ENCODE measurements at regions not wholly inside any gene's neighbourhood (a gene's known extent, or its start where the extent isn't known, plus 50 kb on each side); places are given as distances from the start of the nearest gene placed in this dataset.

DNA sequence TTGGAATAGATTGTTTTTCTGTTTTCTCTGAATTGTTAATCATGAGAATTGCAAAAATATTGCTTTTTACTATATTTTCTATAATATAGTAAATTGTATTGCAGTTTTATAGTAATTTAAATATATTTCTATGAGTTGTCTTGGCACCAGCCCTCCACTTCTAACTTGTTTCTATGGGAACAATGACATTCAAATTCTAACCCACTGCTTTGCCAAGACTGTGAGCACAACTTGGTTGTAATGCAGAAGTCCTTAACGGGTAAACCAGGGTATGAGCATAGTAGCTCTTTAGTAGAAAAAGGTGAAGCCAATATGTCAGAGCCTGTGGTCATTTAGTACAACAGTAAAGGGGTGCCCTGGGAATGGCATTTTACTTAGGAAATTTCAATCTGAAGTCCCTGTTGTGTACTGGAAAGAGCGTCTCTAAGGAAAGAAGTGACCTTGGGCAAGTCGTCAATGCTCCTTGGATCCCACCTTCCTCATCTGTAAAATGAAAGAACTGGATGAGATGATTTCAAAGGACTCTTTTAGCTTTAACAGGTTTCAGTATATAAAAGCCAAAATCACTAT is 283.3 kb downstream of the ATP23 start:
- H3K4me3 ChIP-seq (ENCODE audit: low read length) = no peak overlapping the region
- H3K27ac ChIP-seq (ENCODE audit: low read depth, low read length) = no peak overlapping the region
- H3F3A ChIP-seq (ENCODE audit: control insufficient read depth, insufficient read depth) = no peaks in the 10 kb centered on the region
- H3K9me3 ChIP-seq (ENCODE audit: control insufficient read depth, insufficient read depth, low read length) = no peaks in the 10 kb centered on the region
- TF ChIP-seq EZH2phosphoT487 (IDR thresholded peaks at IDR 0.05; ENCODE audit: borderline replicate concordance, low read length) (no peak), CTCF (IDR thresholded peaks at IDR 0.05; ENCODE audit: low read depth, low read length, poor library complexity, severe bottlenecking) (no peak)
- H3K79me2 ChIP-seq (ENCODE audit: control insufficient read depth, low read length) = no peaks in the 10 kb centered on the region
- H3K27me3 ChIP-seq (ENCODE audit: control insufficient read depth, low read length) = peaks cover 3% of the 10 kb centered on the region; the same call in 1 of the 2 replicates
- H3K9me2 ChIP-seq (replicated peaks; ENCODE audit: control insufficient read depth, low read length) = no peaks in the 10 kb centered on the region
- H3K36me3 ChIP-seq (ENCODE audit: control insufficient read depth, low read length) = no peaks in the 10 kb centered on the region
- H3K4me1 ChIP-seq (ENCODE audit: control insufficient read depth, low read length) = no peaks in the 10 kb centered on the region
- H3K4me2 ChIP-seq (ENCODE audit: low read length) = no peak overlapping the region
- H4K20me1 ChIP-seq (ENCODE audit: control insufficient read depth, insufficient read depth, low read depth, low read length) = no peaks in the 10 kb centered on the region

GRCh38 chr12:58225203-58225877 is 284.0 kb downstream of the ATP23 start:
- Histone ChIP-seq H3K27ac (ENCODE audit: low read depth, low read length) (no peak overlapping the region), H3K27me3 (ENCODE audit: control insufficient read depth, low read length) (peaks cover 3% of the 10 kb centered on the region; the same call in 1 of the 2 replicates), H3K4me2 (ENCODE audit: low read length) (no peak overlapping the region), H3K36me3 (ENCODE audit: control insufficient read depth, low read length) (no peaks in the 10 kb centered on the region), H3K4me1 (ENCODE audit: control insufficient read depth, low read length) (no peaks in the 10 kb centered on the region), H3K9me3 (ENCODE audit: control insufficient read depth, insufficient read depth, low read length) (no peaks in the 10 kb centered on the region), H4K20me1 (ENCODE audit: control insufficient read depth, insufficient read depth, low read depth, low read length) (no peaks in the 10 kb centered on the region), H3K79me2 (ENCODE audit: control insufficient read depth, low read length) (no peaks in the 10 kb centered on the region), H3K4me3 (ENCODE audit: low read length) (no peak overlapping the region), H3K9me2 (replicated peaks; ENCODE audit: control insufficient read depth, low read length) (no peaks in the 10 kb centered on the region), H3F3A (ENCODE audit: control insufficient read depth, insufficient read depth) (no peaks in the 10 kb centered on the region)
- TF ChIP-seq EZH2phosphoT487 (IDR thresholded peaks at IDR 0.05; ENCODE audit: borderline replicate concordance, low read length) = no peak
- no peak for TF ChIP-seq CTCF (IDR thresholded peaks at IDR 0.05; ENCODE audit: low read depth, low read length, poor library complexity, severe bottlenecking)

DNA sequence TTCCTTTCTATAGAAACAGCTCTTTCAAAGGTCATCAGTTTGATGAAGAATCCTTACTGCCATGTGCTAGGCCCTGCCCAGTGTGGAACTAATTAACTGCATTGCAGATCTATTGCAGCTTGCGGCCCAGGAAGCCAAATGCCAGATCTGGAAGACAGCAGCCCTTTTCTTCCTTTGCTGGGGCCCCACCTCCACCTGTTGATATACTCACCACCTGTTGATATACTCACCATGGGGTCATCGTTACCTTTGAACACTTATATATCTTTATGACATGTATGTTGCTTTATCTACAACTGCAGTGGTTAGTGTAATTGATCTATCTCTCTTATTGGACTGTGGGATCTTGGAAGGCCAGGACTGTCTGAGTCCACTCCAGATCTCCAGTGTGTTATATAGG is 292.5 kb downstream of the ATP23 start:
- H3K4me2 ChIP-seq (ENCODE audit: low read length) = no peak overlapping the region
- no peaks in the 10 kb centered on the region for H3K79me2 ChIP-seq (ENCODE audit: control insufficient read depth, low read length)
- no peak overlapping the region for H3K27ac ChIP-seq (ENCODE audit: low read depth, low read length)
- no peaks in the 10 kb centered on the region for H3K4me1 ChIP-seq (ENCODE audit: control insufficient read depth, low read length)
- no peaks in the 10 kb centered on the region for H3F3A ChIP-seq (ENCODE audit: control insufficient read depth, insufficient read depth)
- no peaks in the 10 kb centered on the region for H3K27me3 ChIP-seq (ENCODE audit: control insufficient read depth, low read length)
- H3K36me3 ChIP-seq (ENCODE audit: control insufficient read depth, low read length) = no peaks in the 10 kb centered on the region
- H4K20me1 ChIP-seq (ENCODE audit: control insufficient read depth, insufficient read depth, low read depth, low read length) = no peaks in the 10 kb centered on the region
- H3K9me2 ChIP-seq (replicated peaks; ENCODE audit: control insufficient read depth, low read length) = no peaks in the 10 kb centered on the region
- H3K4me3 ChIP-seq (ENCODE audit: low read length) = no peak overlapping the region
- no peaks in the 10 kb centered on the region for H3K9me3 ChIP-seq (ENCODE audit: control insufficient read depth, insufficient read depth, low read length)
- TF ChIP-seq CTCF (IDR thresholded peaks at IDR 0.05; ENCODE audit: low read depth, low read length, poor library complexity, severe bottlenecking) (no peak), EZH2phosphoT487 (IDR thresholded peaks at IDR 0.05; ENCODE audit: borderline replicate concordance, low read length) (no peak)

Data from DOHH2 (cell line).